ENCODE measurements at regions not wholly inside any gene's neighbourhood (a gene's known extent, or its start where the extent isn't known, plus 50 kb on each side); places are given as distances from the start of the nearest gene placed in this dataset.

- TF ChIP-seq, protein P1, sequence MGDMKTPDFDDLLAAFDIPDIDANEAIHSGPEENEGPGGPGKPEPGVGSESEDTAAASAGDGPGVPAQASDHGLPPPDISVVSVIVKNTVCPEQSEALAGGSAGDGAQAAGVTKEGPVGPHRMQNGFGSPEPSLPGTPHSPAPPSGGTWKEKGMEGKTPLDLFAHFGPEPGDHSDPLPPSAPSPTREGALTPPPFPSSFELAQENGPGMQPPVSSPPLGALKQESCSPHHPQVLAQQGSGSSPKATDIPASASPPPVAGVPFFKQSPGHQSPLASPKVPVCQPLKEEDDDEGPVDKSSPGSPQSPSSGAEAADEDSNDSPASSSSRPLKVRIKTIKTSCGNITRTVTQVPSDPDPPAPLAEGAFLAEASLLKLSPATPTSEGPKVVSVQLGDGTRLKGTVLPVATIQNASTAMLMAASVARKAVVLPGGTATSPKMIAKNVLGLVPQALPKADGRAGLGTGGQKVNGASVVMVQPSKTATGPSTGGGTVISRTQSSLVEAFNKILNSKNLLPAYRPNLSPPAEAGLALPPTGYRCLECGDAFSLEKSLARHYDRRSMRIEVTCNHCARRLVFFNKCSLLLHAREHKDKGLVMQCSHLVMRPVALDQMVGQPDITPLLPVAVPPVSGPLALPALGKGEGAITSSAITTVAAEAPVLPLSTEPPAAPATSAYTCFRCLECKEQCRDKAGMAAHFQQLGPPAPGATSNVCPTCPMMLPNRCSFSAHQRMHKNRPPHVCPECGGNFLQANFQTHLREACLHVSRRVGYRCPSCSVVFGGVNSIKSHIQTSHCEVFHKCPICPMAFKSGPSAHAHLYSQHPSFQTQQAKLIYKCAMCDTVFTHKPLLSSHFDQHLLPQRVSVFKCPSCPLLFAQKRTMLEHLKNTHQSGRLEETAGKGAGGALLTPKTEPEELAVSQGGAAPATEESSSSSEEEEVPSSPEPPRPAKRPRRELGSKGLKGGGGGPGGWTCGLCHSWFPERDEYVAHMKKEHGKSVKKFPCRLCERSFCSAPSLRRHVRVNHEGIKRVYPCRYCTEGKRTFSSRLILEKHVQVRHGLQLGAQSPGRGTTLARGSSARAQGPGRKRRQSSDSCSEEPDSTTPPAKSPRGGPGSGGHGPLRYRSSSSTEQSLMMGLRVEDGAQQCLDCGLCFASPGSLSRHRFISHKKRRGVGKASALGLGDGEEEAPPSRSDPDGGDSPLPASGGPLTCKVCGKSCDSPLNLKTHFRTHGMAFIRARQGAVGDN (IDR thresholded peaks at IDR 0.05) = no peak
- TF ChIP-seq REST (IDR thresholded peaks at IDR 0.05; ENCODE audit: low read depth, low read length) = no peak
- no peak for TF ChIP-seq HDGF (IDR thresholded peaks at IDR 0.05)
These were observed 958.8 kb downstream of the PCDH18 start (continued) for GRCh38 chr4:136573460-136573859.

DNA sequence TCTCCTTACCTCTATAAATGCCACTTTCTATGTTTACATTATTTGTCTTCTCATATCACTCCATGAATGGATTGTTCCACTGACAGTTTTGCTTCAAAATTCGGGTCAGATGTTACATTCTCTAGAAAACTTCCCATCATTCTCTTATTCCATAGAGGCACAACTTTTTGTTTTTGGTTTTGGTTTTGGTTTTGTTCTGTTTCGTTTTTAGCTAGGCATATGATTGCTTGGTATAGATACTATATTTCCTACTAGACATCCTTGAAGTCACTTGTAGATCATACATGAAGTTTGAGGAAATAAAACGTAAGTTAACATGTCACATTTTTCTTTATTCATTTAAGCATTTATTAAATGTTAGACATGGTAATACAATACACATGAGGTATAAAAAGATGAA lies 961.0 kb downstream of the PCDH18 start:
- ChIA-PET SMC1A (ENCODE audit: uncharacterized antibody, unreplicated experiment) (interaction anchor here (1.0 to 1.5 kb wide), 3 partner anchors 55 to 80 kb away, joined by 3 to 7 read pairs (median 3); no protein-coding TSS in a partner anchor), CTCF (interaction anchor here (0.7 to 1.3 kb wide), 2 partner anchors 9 to 20 kb away, joined by 3 read pairs; no protein-coding TSS in a partner anchor), RAD21 (ENCODE audit: unreplicated experiment) (no interaction called here), POLR2A (no interaction called here)
- peak overlapping the region; percentile 42 for H2AFZ ChIP-seq (ENCODE audit: control insufficient read depth, low read depth, low read length)
- no peaks in the 10 kb centered on the region for H4K20me1 ChIP-seq (ENCODE audit: control insufficient read depth, insufficient read depth)
- no TSS peak for BruUV-seq (replicated peaks)
- ATAC-seq (peak; percentile 75), DNase-seq (ENCODE audit: low read depth, low spot score) (no peak), FAIRE-seq (no peak)
- no peaks in the 10 kb centered on the region for H3K36me3 ChIP-seq (ENCODE audit: control insufficient read depth in 2 of 2, insufficient read depth in 2 of 2, low read length in 1 of 2)
- in situ Hi-C loops (cut with MboI) = no loop called here
- H3K9ac ChIP-seq (ENCODE audit: control insufficient read depth, insufficient read depth, low read length) = no peak overlapping the region
- intact Hi-C loops (cut with micrococcal nuclease; ENCODE audit: unreplicated experiment) = no loop called here
- no peak overlapping the region for H3K27ac ChIP-seq (ENCODE audit: control insufficient read depth, insufficient read depth)
- H3K4me3 ChIP-seq = no peak overlapping the region
- H3K4me1 ChIP-seq (ENCODE audit: control insufficient read depth, insufficient read depth, low read length) = no peaks in the 10 kb centered on the region
- H3K79me2 ChIP-seq (ENCODE audit: control insufficient read depth, insufficient read depth, low read length) = no peaks in the 10 kb centered on the region
- H3K4me2 ChIP-seq (ENCODE audit: control insufficient read depth, insufficient read depth) = no peak overlapping the region
- H3K9me3 ChIP-seq (replicated peaks; ENCODE audit: control insufficient read depth, insufficient read depth, low read length) = no peaks in the 10 kb centered on the region
- 17% methylated on average over 3 of the region's 3 CpGs for WGBS (ENCODE audit: insufficient coverage, insufficient replicate concordance, low lambda C conversion rate, missing lambda C conversion rate)
- H3K27me3 ChIP-seq (replicated peaks in 1 of 2; ENCODE audit: control insufficient read depth in 2 of 2, insufficient read depth in 2 of 2, low read length in 1 of 2) = no peaks in the 10 kb centered on the region
- TF ChIP-seq CTCF (IDR thresholded peaks at IDR 0.05 in 2 of 3, conservative IDR thresholded peaks at IDR 0.05 in 1 of 3; ENCODE audit: control insufficient read depth in 2 of 3, extremely low read depth in 1 of 3, insufficient read depth in 1 of 3, low read depth in 3 of 3, low read length in 3 of 3) (no peak), BHLHE40 (IDR thresholded peaks at IDR 0.05; ENCODE audit: borderline replicate concordance in 1 of 2, low read depth in 2 of 2, low read length in 1 of 2) (no peak), STAT1 (conservative IDR thresholded peaks at IDR 0.05) (no peak), EED (IDR thresholded peaks at IDR 0.05; ENCODE audit: low read depth) (no peak)
- TF ChIP-seq, protein P1 (IDR thresholded peaks at IDR 0.05) = no peak
